ENCODE measurements at regions not wholly inside any gene's neighbourhood (a gene's known extent, or its start where the extent isn't known, plus 50 kb on each side); places are given as distances from the start of the nearest gene placed in this dataset.

DNA sequence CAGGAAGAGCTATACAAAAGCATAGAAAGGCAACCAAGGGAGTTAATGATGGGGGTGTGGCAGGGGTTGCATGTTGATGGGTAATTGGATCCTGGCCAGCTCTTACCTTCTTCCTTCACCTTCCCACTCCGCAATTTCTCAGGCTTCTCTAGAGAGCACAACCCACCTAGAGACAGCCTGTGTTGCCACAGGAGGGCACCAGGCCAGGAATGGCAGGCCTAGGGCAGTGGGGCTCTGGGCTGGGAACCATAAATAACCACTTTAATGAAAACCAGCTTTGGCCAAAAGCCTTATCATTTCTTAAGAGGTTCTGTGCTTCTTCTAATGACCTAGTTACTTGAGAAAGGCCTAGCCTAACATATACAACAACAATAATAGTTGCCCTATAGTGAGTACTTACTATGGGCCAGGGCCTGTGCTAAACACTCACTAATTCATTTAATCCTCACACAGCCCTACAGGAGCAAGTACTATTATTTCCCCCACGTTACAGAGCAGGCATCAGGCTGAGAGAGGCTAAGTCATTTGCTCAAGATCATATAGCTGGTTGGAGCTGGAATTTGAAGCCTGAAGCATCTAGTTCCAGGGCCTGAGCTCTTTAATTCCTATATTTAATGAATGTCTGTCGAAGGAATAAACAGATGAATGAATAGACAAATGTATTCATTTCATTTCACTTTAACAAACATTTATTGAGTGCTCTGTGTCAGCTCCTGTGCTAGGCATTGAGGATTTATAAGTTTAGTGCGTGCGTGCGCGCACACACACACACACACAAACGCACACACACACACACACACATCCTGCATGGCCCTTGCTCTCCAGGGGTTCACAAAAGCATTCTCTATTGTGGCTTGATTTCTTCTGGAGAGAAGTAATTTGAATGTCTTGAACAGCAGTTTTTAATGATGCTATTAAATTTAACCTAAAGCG, 66.8 kb downstream of the RTL9 start:
- DNase-seq (ENCODE audit: low spot score in 2 of 2) = no peak
- H3K36me3 ChIP-seq = no peaks in the 10 kb centered on the region
- H3K4me1 ChIP-seq = no peaks in the 10 kb centered on the region
- H3K9me3 ChIP-seq = no peaks in the 10 kb centered on the region
- TF ChIP-seq POLR2A (IDR thresholded peaks at IDR 0.05) (no peak), EP300 (IDR thresholded peaks at IDR 0.05) (no peak)
- TF ChIP-seq, protein P1, sequence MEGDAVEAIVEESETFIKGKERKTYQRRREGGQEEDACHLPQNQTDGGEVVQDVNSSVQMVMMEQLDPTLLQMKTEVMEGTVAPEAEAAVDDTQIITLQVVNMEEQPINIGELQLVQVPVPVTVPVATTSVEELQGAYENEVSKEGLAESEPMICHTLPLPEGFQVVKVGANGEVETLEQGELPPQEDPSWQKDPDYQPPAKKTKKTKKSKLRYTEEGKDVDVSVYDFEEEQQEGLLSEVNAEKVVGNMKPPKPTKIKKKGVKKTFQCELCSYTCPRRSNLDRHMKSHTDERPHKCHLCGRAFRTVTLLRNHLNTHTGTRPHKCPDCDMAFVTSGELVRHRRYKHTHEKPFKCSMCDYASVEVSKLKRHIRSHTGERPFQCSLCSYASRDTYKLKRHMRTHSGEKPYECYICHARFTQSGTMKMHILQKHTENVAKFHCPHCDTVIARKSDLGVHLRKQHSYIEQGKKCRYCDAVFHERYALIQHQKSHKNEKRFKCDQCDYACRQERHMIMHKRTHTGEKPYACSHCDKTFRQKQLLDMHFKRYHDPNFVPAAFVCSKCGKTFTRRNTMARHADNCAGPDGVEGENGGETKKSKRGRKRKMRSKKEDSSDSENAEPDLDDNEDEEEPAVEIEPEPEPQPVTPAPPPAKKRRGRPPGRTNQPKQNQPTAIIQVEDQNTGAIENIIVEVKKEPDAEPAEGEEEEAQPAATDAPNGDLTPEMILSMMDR (IDR thresholded peaks at IDR 0.05) = no peak
- no peak overlapping the region for H3K4me3 ChIP-seq
- H3K27me3 ChIP-seq = peaks cover 0 to 12% of the 10 kb centered on the region in 2 donors
- WGBS, 2 donors = 79 to 87% methylated on average over 9 of the region's 9 CpGs
- no peak overlapping the region for H3K27ac ChIP-seq

DNA sequence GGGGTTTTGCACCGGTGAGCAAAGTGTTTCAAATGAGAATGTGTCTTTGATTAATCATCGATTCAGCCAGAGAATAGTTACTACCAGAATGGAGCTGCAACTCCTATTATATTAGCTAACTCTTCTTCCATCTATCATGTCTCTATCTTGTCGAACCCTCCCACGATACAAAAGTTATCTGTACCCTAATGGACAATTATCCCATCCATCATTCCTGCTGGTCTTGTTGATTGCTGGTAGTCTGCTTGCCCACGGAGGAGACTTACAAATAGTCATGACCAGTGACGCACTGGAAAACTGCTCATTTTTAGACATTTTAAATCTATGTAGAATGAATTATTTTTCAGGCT, 67.5 kb downstream of the RTL9 start:
- no peak overlapping the region for H3K27ac ChIP-seq
- 79 to 81% methylated on average over 6 of the region's 6 CpGs for WGBS, 2 donors
- peaks cover 0 to 12% of the 10 kb centered on the region in 2 donors for H3K27me3 ChIP-seq
- no peaks in the 10 kb centered on the region for H3K4me1 ChIP-seq
- TF ChIP-seq EP300 (IDR thresholded peaks at IDR 0.05) (no peak), POLR2A (IDR thresholded peaks at IDR 0.05) (no peak)
- TF ChIP-seq, protein P1 (IDR thresholded peaks at IDR 0.05) = no peak
- H3K9me3 ChIP-seq = no peaks in the 10 kb centered on the region
- H3K36me3 ChIP-seq = no peaks in the 10 kb centered on the region
- no peak for DNase-seq (ENCODE audit: low spot score in 2 of 2)
- no peak overlapping the region for H3K4me3 ChIP-seq

DNA sequence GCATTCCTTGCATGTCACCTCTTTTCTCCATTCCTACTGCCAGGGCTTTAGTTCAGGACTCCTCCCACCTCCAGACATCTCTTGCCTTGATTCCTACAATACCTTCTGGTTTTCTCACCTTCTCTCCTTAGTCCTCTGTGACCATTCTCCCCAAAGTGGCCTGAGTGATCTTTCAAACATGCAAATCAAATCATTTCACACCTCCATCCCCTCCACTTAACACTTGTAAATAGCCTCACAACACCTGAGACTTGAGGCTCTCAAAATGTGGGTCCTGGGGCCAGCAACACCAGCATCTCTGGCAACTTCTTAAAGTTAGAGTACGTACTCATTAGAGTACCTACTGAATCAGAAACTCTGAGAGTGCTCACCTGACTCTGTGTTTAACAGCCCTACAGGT, 68.4 kb downstream of the RTL9 start:
- no peak overlapping the region for H3K4me3 ChIP-seq
- no peaks in the 10 kb centered on the region for H3K36me3 ChIP-seq
- H3K9me3 ChIP-seq = no peaks in the 10 kb centered on the region
- no peak for TF ChIP-seq EP300 (IDR thresholded peaks at IDR 0.05)
- TF ChIP-seq, protein P1 (IDR thresholded peaks at IDR 0.05) = no peak
- no peak for TF ChIP-seq POLR2A (IDR thresholded peaks at IDR 0.05)
- H3K4me1 ChIP-seq = no peaks in the 10 kb centered on the region
- 90 to 100% methylated on average over 1 of the region's 1 CpG for WGBS, 2 donors
- H3K27ac ChIP-seq = no peak overlapping the region
- H3K27me3 ChIP-seq = peaks cover 0 to 10% of the 10 kb centered on the region in 2 donors
- no peak for DNase-seq (ENCODE audit: low spot score in 2 of 2)

DNA sequence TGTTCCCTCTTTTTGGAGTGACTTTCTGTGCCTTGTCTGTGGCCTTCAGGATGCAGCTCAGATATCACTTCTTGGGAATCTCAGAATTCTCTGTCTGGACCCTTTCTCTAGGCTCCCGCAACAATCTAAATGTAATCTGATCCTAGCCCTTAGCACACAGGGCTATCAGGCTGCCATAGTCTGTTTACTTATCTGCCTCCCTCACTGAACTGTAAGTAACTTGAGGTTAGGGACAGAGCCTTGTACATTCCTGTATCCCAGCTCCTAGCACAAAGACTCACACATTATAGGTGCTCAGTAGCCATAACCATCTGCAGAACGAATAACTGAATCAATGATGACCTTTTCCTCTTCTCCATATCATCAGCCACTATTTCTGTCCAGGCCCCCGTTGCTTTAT, 69.5 kb downstream of the RTL9 start:
- 59 to 67% methylated on average over 3 of the region's 3 CpGs for WGBS, 2 donors
- TF ChIP-seq POLR2A (IDR thresholded peaks at IDR 0.05) (no peak), EP300 (IDR thresholded peaks at IDR 0.05) (no peak)
- TF ChIP-seq, protein P1 (IDR thresholded peaks at IDR 0.05) = no peak

DNA sequence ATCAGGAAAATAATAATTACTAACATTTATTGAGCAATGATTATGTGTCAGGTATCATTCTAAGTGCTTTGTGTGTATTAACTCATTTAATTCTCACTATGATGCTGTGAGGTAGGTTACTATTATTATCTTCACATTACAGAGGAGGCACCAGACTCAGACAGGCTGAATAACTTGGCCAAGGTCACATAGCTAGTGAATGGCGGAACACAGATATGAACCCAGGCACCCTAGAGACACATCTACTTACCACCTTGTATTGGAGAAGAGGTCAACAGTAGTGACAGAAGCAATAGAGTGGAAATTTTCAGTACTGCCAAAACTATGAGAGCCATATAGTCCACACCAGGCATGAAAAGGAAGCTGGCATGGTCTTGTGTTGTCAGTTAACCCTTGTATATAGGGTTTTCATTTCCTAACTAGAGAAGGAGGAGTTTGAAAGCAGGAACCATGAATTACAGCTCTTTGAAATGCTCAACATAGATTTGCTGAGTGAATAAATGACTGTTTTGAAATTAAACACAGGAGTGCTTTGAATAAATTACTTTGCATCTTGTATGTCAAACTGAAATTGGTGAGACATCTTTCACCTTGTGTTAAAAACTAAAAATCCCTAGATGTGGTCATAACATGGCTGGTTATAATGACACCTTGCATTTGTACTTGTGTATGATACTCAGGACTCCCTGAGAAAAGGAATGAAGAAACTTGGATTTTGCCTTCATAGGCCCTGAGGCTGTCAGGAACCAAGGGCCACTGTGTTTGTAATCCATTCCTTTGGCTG, 71.8 kb downstream of the RTL9 start:
- H3K4me1 ChIP-seq = no peaks in the 10 kb centered on the region
- no peak for TF ChIP-seq EP300 (IDR thresholded peaks at IDR 0.05)
- TF ChIP-seq, protein P1 (IDR thresholded peaks at IDR 0.05) = no peak
- no peak for TF ChIP-seq POLR2A (IDR thresholded peaks at IDR 0.05)
- H3K4me3 ChIP-seq = no peak overlapping the region
- no peaks in the 10 kb centered on the region for H3K9me3 ChIP-seq
- H3K27ac ChIP-seq = no peak overlapping the region
- 91 to 100% methylated on average over 1 of the region's 1 CpG for whole genome bisulfite sequencing, 2 donors
- no peaks in the 10 kb centered on the region for H3K36me3 ChIP-seq
- DNase-seq (ENCODE audit: low spot score in 2 of 2) = no peak
- peaks cover 0 to 18% of the 10 kb centered on the region in 2 donors for H3K27me3 ChIP-seq

More for the DNA sequence above, 69.5 kb downstream of the RTL9 start:
- Histone ChIP-seq H3K27me3 (peaks cover 0 to 15% of the 10 kb centered on the region in 2 donors), H3K36me3 (no peaks in the 10 kb centered on the region), H3K27ac (no peak overlapping the region), H3K4me1 (no peaks in the 10 kb centered on the region), H3K9me3 (no peaks in the 10 kb centered on the region), H3K4me3 (no peak overlapping the region)
- no peak for DNase-seq (ENCODE audit: low spot score in 2 of 2)
